ENCODE measurements at regions not wholly inside any gene's neighbourhood (a gene's known extent, or its start where the extent isn't known, plus 50 kb on each side); places are given as distances from the start of the nearest gene placed in this dataset.

DNA sequence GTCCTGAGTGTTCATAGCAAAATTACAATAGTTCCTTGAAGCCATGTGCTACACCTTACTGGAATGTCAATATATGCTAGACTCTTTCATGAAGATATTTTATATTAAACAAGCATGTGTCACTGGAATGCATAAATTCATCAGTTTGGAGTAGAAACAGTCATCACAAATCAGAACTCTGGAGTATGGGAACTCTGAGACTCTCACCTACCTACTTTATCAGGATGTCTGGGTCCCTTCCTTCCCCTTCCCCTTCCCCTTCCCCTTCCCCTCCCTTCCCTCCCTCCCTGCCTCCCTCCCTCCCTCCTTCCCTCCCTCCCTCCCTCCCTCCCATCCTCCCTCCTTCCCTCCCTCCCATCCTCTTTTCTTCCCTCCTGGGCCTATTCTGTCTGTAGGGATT lies 144.7 kb upstream of the PEX5L start:
- TF ChIP-seq, protein P1, sequence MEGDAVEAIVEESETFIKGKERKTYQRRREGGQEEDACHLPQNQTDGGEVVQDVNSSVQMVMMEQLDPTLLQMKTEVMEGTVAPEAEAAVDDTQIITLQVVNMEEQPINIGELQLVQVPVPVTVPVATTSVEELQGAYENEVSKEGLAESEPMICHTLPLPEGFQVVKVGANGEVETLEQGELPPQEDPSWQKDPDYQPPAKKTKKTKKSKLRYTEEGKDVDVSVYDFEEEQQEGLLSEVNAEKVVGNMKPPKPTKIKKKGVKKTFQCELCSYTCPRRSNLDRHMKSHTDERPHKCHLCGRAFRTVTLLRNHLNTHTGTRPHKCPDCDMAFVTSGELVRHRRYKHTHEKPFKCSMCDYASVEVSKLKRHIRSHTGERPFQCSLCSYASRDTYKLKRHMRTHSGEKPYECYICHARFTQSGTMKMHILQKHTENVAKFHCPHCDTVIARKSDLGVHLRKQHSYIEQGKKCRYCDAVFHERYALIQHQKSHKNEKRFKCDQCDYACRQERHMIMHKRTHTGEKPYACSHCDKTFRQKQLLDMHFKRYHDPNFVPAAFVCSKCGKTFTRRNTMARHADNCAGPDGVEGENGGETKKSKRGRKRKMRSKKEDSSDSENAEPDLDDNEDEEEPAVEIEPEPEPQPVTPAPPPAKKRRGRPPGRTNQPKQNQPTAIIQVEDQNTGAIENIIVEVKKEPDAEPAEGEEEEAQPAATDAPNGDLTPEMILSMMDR (IDR thresholded peaks at IDR 0.05): no peak
- TF ChIP-seq SMC3 (IDR thresholded peaks at IDR 0.05; ENCODE audit: low read depth, low read length): no peak
- no peak for TF ChIP-seq EP300 (IDR thresholded peaks at IDR 0.05; ENCODE audit: borderline replicate concordance in 1 of 2, low read depth in 1 of 2, low read length in 1 of 2)
- TF ChIP-seq, protein P2, sequence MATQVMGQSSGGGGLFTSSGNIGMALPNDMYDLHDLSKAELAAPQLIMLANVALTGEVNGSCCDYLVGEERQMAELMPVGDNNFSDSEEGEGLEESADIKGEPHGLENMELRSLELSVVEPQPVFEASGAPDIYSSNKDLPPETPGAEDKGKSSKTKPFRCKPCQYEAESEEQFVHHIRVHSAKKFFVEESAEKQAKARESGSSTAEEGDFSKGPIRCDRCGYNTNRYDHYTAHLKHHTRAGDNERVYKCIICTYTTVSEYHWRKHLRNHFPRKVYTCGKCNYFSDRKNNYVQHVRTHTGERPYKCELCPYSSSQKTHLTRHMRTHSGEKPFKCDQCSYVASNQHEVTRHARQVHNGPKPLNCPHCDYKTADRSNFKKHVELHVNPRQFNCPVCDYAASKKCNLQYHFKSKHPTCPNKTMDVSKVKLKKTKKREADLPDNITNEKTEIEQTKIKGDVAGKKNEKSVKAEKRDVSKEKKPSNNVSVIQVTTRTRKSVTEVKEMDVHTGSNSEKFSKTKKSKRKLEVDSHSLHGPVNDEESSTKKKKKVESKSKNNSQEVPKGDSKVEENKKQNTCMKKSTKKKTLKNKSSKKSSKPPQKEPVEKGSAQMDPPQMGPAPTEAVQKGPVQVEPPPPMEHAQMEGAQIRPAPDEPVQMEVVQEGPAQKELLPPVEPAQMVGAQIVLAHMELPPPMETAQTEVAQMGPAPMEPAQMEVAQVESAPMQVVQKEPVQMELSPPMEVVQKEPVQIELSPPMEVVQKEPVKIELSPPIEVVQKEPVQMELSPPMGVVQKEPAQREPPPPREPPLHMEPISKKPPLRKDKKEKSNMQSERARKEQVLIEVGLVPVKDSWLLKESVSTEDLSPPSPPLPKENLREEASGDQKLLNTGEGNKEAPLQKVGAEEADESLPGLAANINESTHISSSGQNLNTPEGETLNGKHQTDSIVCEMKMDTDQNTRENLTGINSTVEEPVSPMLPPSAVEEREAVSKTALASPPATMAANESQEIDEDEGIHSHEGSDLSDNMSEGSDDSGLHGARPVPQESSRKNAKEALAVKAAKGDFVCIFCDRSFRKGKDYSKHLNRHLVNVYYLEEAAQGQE (IDR thresholded peaks at IDR 0.05; ENCODE audit: low read depth, low read length): no peak
- TF ChIP-seq, protein P3, sequence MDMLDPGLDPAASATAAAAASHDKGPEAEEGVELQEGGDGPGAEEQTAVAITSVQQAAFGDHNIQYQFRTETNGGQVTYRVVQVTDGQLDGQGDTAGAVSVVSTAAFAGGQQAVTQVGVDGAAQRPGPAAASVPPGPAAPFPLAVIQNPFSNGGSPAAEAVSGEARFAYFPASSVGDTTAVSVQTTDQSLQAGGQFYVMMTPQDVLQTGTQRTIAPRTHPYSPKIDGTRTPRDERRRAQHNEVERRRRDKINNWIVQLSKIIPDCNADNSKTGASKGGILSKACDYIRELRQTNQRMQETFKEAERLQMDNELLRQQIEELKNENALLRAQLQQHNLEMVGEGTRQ (IDR thresholded peaks at IDR 0.05; ENCODE audit: borderline replicate concordance, low read depth, low read length): no peak
- no peak for TF ChIP-seq SIN3A (IDR thresholded peaks at IDR 0.05; ENCODE audit: borderline replicate concordance, low read depth, low read length)
- TF ChIP-seq EZH2phosphoT487 (IDR thresholded peaks at IDR 0.05; ENCODE audit: borderline replicate concordance, low read depth): no peak
- TF ChIP-seq, protein P4, sequence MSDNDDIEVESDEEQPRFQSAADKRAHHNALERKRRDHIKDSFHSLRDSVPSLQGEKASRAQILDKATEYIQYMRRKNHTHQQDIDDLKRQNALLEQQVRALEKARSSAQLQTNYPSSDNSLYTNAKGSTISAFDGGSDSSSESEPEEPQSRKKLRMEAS (IDR thresholded peaks at IDR 0.05; ENCODE audit: low read depth): no peak
- no peak for TF ChIP-seq FOXM1 (IDR thresholded peaks at IDR 0.05; ENCODE audit: low read depth)
- no peak for TF ChIP-seq FOXJ3 (CRISPR knock-in tag; IDR thresholded peaks at IDR 0.05)
- no peak for TF ChIP-seq JUND (IDR thresholded peaks at IDR 0.05)
- no peak for TF ChIP-seq CHD2 (IDR thresholded peaks at IDR 0.05; ENCODE audit: low read length, partially characterized antibody)
- no peak for TF ChIP-seq POLR2AphosphoS5 (IDR thresholded peaks at IDR 0.05; ENCODE audit: low read depth, low read length)
- TF ChIP-seq TEAD4 (IDR thresholded peaks at IDR 0.05; ENCODE audit: borderline replicate concordance, insufficient read depth): no peak

All from SK-N-SH (cell line).